ENCODE measurements at regions not wholly inside any gene's neighbourhood (a gene's known extent, or its start where the extent isn't known, plus 50 kb on each side); places are given as distances from the start of the nearest gene placed in this dataset.

GRCh38 chr10:59550061-59550460, 159.6 kb downstream of the SLC16A9 start:
- no peak for DNase-seq

- DNase-seq = no peak
Measured at GRCh38 chr10:59538623-59539022, 171.0 kb downstream of the SLC16A9 start.

DNA sequence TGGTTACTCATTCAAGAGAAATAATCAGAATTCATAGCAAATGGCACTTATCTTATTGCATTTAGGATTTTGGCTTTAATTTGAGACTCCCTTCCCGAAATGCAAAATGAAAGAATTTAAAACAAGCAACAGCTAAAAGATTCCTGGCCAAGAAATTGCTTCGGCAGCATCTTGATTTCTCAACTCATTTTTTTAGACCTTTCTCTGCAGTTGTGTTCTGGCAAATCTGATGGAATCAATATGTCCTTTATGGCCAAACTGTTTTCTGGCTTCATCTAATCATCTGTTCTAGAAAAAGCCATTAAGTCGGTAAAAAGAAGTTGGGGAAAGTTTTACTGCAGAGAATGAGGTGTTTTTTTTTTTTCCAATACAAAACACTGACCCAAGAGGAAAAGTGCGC, 172.1 kb downstream of the SLC16A9 start:
- DNase-seq = no peak

DNA sequence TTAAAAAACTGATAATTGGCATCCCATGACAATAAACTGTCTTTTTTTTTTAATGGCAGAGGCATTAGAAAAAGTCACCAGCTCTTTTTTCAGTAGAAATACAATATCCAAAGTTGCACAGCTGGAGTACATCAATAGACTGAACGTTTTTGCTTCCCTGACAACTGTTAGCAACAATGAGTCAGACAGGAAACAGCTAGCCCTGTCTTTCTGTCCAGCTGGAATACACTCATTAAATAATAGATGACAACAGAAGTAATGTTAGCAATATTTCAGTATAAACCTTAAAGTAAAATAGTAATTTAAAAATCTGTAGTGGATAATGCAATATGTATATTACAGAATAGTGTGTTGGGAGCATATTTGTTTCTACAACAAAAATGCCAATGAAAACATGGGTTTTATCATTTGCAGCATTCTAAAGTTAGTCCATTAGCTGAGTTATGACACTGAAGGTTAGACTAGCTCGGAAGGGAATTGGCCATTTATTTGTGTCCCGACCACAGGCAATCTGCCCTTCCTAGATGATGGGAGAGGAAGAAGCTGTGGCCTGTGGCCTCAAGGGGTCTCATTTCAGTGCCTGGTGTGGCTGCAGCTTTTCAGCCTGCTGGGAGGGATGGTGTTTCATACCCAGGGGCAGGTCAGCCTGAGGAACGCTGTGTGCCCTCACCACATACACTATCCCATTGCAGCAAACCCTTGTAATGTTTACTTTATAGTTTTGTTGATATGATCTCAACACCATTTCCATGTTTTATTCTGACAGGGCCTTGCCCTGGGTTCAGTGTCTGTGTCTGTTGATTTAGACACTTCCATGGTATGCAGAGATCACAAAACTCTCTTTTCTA, 173.3 kb downstream of the SLC16A9 start:
- no peak for DNase-seq

DNA sequence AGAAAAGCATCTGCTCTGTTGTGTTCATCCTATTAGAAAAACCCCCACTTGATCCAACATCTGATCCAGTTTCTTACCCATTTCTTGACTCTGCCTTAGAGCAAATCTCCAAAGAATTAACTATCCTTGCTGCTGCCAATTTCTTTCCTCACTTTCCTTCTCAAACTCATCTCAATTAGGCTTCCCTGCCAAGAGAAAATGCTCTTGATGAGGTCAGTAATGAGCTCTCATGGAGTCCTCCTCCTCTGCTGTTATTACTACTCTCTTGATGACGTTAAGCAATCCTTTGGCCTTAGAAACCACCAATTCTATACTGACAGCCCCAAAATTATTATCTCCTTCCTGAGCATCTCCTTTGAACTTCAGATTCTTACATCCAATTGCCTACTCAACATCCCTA, 162.0 kb upstream of the FAM13C start:
- no peak for DNase-seq

DNA sequence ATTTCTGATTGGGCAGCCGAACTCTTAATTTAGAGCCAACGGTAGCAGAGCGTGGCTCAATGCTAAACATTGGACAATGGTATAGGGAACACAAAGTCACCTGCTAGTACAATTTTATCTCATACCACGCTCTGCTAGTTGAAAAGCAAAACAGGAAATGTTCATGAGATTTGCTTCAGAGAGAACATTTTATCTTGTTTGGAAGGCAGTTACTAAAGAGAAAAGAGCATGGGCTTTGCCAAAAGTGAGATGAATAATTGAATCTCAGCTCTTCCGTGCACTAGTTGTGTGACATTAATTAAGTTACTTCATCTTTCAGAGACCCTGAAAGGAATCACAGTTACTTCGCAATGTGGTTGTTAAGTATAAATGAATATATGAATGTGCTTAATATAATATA, 161.5 kb upstream of the FAM13C start:
- no peak for DNase-seq

DNA sequence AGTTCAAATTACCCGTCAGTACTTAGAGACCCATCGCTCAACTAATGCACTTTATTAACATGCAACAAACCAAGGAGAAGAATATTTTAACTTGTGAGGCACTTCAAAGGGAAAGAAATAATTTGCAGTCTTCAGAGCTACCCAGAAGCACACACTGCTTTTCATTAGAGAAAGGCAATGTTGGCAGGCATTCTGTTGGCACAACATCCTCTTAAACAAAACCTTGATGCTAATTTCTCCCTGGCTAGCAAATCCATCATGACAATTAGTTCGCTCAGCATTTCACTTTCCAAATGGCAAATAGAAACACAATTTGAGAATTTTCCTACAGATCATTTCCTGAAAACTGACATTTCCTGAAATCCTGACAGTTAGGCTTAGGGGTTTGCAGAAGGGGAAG, 155.6 kb upstream of the FAM13C start:
- no peak for DNase-seq

GRCh38 chr10:59517341-59517899, 155.1 kb upstream of the FAM13C start:
- no peak for DNase-seq

GRCh38 chr10:59513558-59513957, 151.2 kb upstream of the FAM13C start:
- DNase-seq = no peak

- no peak for DNase-seq
Measured at GRCh38 chr10:59512951-59513350, 150.6 kb upstream of the FAM13C start.

DNA sequence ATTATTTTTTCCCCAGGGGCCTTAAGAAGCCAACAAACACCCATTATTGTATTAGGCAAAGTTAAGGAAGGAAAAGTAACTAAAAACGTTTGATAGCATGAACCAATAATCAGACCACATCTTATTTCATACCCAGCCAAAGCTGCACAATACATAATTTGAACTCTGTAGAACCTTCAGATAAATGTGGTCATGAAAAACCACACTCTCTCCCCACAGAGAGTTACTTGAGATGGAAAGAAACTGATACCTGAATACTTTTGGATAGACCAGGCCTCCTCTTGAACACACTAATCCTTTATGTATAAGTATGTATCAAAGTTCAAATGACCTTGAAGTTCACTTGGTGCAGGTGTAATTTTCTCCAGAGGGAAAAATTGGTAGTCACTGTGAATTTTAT, 146.6 kb upstream of the FAM13C start:
- no peak for DNase-seq

- no peak for DNase-seq
Measured at GRCh38 chr10:59508296-59508695, 145.9 kb upstream of the FAM13C start.

- no peak for DNase-seq
Measured at GRCh38 chr10:59505926-59506325, 143.6 kb upstream of the FAM13C start.

- no peak for DNase-seq
Measured at GRCh38 chr10:59499460-59499859, 137.1 kb upstream of the FAM13C start.

DNA sequence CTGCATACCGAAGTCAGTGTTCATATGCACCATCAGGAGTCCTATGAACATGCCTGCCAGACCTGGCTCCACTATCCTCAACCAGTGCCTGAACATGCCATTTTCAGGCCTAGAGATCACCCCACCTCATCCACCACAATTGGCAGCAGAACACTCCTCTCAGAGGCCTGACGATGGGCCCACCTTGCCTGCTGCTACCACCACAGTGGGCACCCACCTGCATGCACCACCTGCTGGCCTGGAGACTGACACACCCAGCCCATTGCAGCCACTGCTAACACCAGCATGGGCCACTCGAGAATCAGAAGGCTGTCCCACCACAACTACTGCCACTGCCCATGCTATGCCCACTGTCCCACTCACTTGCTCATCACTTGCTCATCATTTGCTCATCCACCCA, 130.7 kb upstream of the FAM13C start:
- no peak for DNase-seq

GRCh38 chr10:59479426-59479825, 117.1 kb upstream of the FAM13C start:
- no peak for DNase-seq

DNA sequence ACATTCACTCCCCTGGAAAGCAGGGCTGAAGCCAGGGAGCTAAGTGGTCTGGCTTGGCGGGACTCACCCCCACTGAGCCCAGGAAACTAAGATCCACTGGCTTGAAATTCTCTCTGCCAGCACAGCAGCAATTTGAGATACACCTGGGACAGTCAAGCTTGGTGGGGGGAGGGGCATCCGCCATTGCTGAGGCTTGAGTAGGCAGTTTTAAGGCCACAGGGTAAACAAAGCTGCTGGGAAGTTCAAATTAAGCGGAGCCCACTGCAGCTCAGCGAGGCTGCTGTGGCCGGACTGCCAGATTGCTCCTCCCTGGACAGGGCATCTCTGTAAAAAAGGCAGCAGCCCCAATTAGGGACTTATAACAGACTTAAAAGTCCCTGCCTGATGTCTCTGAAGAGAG, 108.2 kb upstream of the FAM13C start:
- DNase-seq = no peak

DNA sequence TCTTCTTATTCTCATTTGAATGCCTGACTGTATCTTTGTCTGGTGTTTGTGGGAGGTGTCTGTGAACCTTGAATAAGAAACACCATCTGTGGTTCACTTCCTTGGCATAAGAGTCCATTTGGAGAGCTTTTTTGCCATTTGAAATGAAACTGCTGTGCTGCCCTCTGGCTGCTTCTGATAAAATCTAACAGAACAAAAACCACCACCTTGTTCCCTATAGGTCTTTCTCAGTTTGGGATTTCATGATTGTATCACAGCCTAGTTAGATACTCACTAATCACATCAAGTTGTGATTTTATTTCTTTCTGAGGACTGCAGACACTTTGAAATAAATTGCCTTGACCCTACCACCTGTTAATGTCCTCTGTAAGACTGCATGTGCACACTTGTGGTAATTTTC, 102.7 kb upstream of the FAM13C start:
- no peak for DNase-seq

DNA sequence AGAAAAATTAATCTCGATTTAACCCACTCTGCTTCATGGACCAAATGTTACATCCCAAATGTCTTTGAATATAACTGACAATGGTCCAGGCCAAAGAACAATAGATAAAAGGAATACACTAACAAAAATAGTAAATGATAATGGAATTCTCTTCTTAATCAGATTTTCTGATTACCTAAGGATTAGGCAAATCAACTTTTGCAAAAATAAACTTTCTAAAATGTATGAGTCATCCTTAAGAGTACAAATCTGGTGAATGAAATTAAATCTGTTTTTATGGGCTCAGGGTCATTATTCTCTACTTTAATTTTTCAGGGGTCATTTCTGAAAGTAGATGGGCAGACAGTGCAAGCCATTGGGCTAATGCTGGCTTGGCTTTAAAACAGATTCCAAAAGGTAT, 102.1 kb upstream of the FAM13C start:
- DNase-seq = no peak

GRCh38 chr10:59463909-59464308, 101.6 kb upstream of the FAM13C start:
- no peak for DNase-seq

GRCh38 chr10:59460601-59461000, 98.3 kb upstream of the FAM13C start:
- no peak for DNase-seq

DNA sequence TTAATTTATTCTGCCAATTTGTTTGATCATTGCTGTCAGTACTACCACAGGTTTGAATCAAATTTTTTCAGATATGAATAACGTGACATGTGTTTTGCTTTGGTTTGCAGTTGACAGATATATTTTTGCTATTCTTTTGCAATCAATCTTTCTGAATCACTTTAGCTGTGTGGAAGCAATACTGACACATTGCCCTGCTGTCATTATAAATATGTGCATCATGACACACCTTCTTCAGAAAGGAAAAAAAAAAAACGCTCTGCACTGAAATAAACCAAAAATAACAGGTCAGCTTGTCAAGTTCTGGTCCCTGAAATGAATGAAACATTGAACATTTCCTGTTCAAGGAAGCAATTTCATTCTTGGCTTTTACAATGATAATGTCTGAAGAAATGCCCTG, 93.8 kb upstream of the FAM13C start:
- DNase-seq = no peak

- no peak for DNase-seq
Measured at GRCh38 chr10:59454171-59454919, 92.0 kb upstream of the FAM13C start.

GRCh38 chr10:59448616-59449015, 86.3 kb upstream of the FAM13C start:
- no peak for DNase-seq
